ENCODE measurements at regions not wholly inside any gene's neighbourhood (a gene's known extent, or its start where the extent isn't known, plus 50 kb on each side); places are given as distances from the start of the nearest gene placed in this dataset.

DNA sequence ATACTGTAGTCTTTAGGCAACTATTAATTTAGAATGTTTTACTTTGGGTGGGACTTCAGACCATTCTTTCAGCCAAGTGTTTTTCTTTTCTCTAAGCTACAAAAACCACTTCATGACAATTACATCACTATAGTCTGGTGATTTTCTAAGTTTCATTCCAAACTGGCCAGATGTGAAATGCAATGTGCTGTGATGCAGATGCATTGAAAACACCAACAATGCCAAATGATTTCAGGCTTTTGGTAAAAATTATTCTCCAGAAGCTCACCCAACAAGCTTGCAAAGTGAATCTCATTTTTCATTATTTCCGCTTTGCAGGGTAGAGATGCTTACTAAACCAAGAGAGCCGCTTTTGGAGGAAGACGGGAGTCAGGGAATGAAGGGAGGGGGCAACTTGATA, 118.4 kb upstream of the ANK3 start:
- TF ChIP-seq, protein P1, sequence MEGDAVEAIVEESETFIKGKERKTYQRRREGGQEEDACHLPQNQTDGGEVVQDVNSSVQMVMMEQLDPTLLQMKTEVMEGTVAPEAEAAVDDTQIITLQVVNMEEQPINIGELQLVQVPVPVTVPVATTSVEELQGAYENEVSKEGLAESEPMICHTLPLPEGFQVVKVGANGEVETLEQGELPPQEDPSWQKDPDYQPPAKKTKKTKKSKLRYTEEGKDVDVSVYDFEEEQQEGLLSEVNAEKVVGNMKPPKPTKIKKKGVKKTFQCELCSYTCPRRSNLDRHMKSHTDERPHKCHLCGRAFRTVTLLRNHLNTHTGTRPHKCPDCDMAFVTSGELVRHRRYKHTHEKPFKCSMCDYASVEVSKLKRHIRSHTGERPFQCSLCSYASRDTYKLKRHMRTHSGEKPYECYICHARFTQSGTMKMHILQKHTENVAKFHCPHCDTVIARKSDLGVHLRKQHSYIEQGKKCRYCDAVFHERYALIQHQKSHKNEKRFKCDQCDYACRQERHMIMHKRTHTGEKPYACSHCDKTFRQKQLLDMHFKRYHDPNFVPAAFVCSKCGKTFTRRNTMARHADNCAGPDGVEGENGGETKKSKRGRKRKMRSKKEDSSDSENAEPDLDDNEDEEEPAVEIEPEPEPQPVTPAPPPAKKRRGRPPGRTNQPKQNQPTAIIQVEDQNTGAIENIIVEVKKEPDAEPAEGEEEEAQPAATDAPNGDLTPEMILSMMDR (IDR thresholded peaks at IDR 0.05), result no peak
- TF ChIP-seq POLR2A (IDR thresholded peaks at IDR 0.05), result no peak
